Naive thymus-derived CD4-positive, alpha-beta T cell (primary cell): ENCODE measurements at regions not wholly inside any gene's neighbourhood (a gene's known extent, or its start where the extent isn't known, plus 50 kb on each side); places are given as distances from the start of the nearest gene placed in this dataset.
"Not testable (repeated sequence)": the region's sequence is repeated elsewhere in the genome, so short reads cannot be mapped to it uniquely, and the experiment has no call there.

ENCODE experiments used
- ATAC-seq: fragments of 150-1000 bp; cut with Tn5 transposase; 2 replicates; pipeline ENCODE4 v1.10.0; 2021; ENCODE audit warnings: mild to moderate bottlenecking, moderate library complexity
- CTCF ChIA-PET: fragments of 350-600 bp; sonication (Branson Sonifier 250); formaldehyde crosslinking; loops from one replicate; lab custom pipeline; 2021; ENCODE audit warnings: antibody characterized with exemption; lab: Charles Lee
- POLR2A ChIA-PET: fragments of 350-600 bp; sonication (Branson Sonifier 250); formaldehyde crosslinking; loops from one replicate; lab custom pipeline; 2021; ENCODE audit warnings: antibody characterized with exemption, inconsistent platforms; lab: Charles Lee
- DNase-seq, 9 donors: peaks; one replicate each; pipeline versions ENCODE4 v3.0.0 to v3.0.0-alpha.2; 2020 to 2022; ENCODE audit warnings: mixed read lengths in 1 of 9
- H3K27ac ChIP-seq: one replicate; pipeline ENCODE4 v1.7.0; 2013; ENCODE audit warnings: mild to moderate bottlenecking, low read depth, low read length, moderate library complexity
- H3K27me3 ChIP-seq, 2 donors: one replicate each; pipeline ENCODE4 v1.7.0; 2013; ENCODE audit warnings: low read length in 2 of 2, mild to moderate bottlenecking in 2 of 2, moderate library complexity in 2 of 2; ENCODE audit not compliant: control insufficient read depth in 2 of 2, insufficient read depth in 2 of 2
- H3K36me3 ChIP-seq, 3 experiments: 1 replicate in 2 of 3; 2 replicates in 1 of 3; pipeline ENCODE4 v1.7.0; 2013; ENCODE audit warnings: low read length in 3 of 3, mild to moderate bottlenecking in 3 of 3, moderate library complexity in 1 of 3; ENCODE audit not compliant: insufficient read depth in 3 of 3, control insufficient read depth in 2 of 3
- H3K4me1 ChIP-seq, 2 donors: one replicate each; pipeline ENCODE4 v1.7.0; 2013; ENCODE audit warnings: low read length in 2 of 2, mild to moderate bottlenecking in 2 of 2, moderate library complexity in 1 of 2; ENCODE audit not compliant: control insufficient read depth in 2 of 2, insufficient read depth in 2 of 2
- H3K4me3 ChIP-seq: 2 replicates; pipeline ENCODE4 v1.7.0; 2013; ENCODE audit warnings: mild to moderate bottlenecking, low read length
- H3K9me3 ChIP-seq, 3 experiments: 1 replicate in 2 of 3; 2 replicates in 1 of 3; pipeline ENCODE4 v1.7.0; 2013; ENCODE audit warnings: low read length in 3 of 3; ENCODE audit not compliant: control insufficient read depth in 2 of 3
- H3K27ac Mint-ChIP-seq, 9 donors: one replicate each; pipeline ENCODE4 v1.8.0; 2020 to 2022; ENCODE audit warnings: mixed read lengths in 9 of 9, mild to moderate bottlenecking in 8 of 9, moderate library complexity in 5 of 9, inconsistent platforms in 2 of 9
- H3K27me3 Mint-ChIP-seq, 5 donors: one replicate each; pipeline ENCODE4 v1.8.0; 2021 to 2022; ENCODE audit warnings: mixed read lengths in 5 of 5, mild to moderate bottlenecking in 1 of 5
- H3K36me3 Mint-ChIP-seq, 5 donors: one replicate each; pipeline ENCODE4 v1.8.0; 2020 to 2022; ENCODE audit warnings: mixed read lengths in 5 of 5, mild to moderate bottlenecking in 3 of 5, inconsistent platforms in 1 of 5
- H3K4me1 Mint-ChIP-seq, 7 donors: one replicate each; pipeline ENCODE4 v1.8.0; 2020 to 2022; ENCODE audit warnings: mixed read lengths in 7 of 7, mild to moderate bottlenecking in 3 of 7, inconsistent platforms in 1 of 7
- H3K4me3 Mint-ChIP-seq, 10 donors: one replicate each; pipeline ENCODE4 v1.8.0; 2020 to 2022; ENCODE audit warnings: mild to moderate bottlenecking in 10 of 10, mixed read lengths in 10 of 10, moderate library complexity in 6 of 10, inconsistent platforms in 2 of 10
- H3K9me3 Mint-ChIP-seq, 11 donors: one replicate each; pipeline ENCODE4 v1.8.0; 2020 to 2022; ENCODE audit warnings: mixed read lengths in 11 of 11, mild to moderate bottlenecking in 4 of 11, inconsistent platforms in 1 of 11, moderate library complexity in 1 of 11
- intact Hi-C, 2 donors: fragments of 100-400 bp; cut with micrococcal nuclease; formaldehyde crosslinking; loops; one replicate each; pipeline ENCODE4 v1.15.1; 2023

DNA sequence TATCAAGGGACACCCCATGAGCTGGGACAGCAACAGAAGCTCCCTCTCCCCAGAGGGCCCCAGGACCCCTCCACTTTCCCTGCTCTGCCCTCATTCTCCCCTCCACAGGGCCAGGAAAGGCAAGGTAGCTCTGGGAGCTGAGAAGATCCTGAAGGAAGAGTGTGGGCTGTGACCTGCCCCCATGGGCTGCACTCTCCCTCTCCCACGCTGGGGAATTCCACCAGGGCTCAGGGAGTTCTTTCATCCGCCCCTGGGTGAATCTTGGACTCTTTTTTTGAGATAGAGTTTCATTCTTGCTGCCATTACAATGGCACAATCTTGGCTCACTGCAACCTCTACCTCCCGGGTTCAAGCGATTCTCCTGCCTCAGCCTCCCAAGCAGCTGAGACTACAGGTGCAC, 73.8 kb downstream of the C9orf50 start:
- Mint-ChIP-seq H3K36me3 (peaks cover 0 to 3% (median 0%) of the 10 kb centered on the region in 5 donors), H3K9me3 (peaks cover 0 to 3% (median 0%) of the 10 kb centered on the region in 11 donors), H3K4me1 (peaks cover 0 to 12% (median 8%) of the 10 kb centered on the region in 7 donors), H3K27me3 (peaks cover 27 to 65% (median 37%) of the 10 kb centered on the region in 5 donors), H3K27ac (no peak overlapping the region), H3K4me3 (no peak overlapping the region)
- intact Hi-C loops, result no loop called here
- CTCF ChIA-PET, result no interaction called here
- no peaks in the 10 kb centered on the region for H3K4me1 ChIP-seq
- DNase-seq (no peak), ATAC-seq (no peak)
- H3K9me3 ChIP-seq, result no peaks in the 10 kb centered on the region
- H3K4me3 ChIP-seq, result no peak overlapping the region
- H3K27me3 ChIP-seq, result no peaks in the 10 kb centered on the region
- H3K36me3 ChIP-seq, result no peaks in the 10 kb centered on the region
- POLR2A ChIA-PET, result no interaction called here
- H3K27ac ChIP-seq, result no peak overlapping the region

DNA sequence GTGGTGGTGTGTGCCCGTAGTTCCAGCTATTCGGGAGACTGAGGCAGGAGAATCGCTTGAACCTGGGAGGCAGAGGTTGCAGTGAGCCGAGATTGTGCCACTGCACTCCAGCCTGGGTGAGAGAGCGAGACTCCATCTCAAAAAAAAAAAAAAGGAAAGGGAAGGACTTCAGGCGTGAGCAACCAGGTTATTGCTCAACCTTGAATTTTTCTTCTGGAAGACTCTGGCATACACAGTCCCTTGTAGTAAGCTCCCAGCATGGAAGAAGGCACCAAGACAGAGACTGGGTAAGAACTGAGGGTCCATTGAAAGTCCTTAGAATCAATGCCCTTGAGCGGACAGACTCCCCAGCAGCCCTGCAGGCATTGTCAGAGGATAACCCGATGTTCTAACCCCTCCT, 75.0 kb downstream of the C9orf50 start:
- intact Hi-C loops, H3K27me3 ChIP-seq, H3K4me3 Mint-ChIP-seq, ATAC-seq, H3K4me1 ChIP-seq, H3K9me3 ChIP-seq, H3K36me3 Mint-ChIP-seq, POLR2A ChIA-PET, H3K27ac ChIP-seq, H3K27ac Mint-ChIP-seq, H3K9me3 Mint-ChIP-seq, CTCF ChIA-PET, H3K4me3 ChIP-seq, H3K36me3 ChIP-seq, DNase-seq: not testable (repeated sequence)
- Mint-ChIP-seq H3K27me3 (peaks cover 16 to 57% (median 27%) of the 10 kb centered on the region in 5 donors), H3K4me1 (peaks cover 0 to 12% (median 8%) of the 10 kb centered on the region in 7 donors)

DNA sequence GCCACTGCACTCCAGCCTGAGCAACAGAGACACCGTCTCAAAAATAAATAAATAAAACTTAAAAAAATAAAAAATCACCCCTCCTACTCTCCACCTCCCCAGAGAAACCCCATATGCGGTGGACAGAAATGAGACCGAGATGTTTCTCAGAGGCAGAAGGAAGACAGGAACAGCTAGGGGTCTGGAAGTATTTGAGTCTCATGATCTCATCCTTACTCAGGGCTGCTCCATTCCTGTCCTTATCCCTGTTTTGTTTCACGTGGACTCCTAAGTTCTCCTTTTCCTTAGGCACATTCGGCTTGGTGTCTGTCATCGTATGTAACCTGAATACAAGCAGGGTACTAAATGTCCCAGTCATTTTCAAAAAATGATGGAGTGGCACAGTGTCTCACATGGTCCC, 76.1 kb downstream of the C9orf50 start:
- Histone ChIP-seq H3K4me1 (no peaks in the 10 kb centered on the region), H3K36me3 (no peaks in the 10 kb centered on the region), H3K4me3 (no peak overlapping the region), H3K9me3 (no peaks in the 10 kb centered on the region), H3K27ac (no peak overlapping the region), H3K27me3 (no peaks in the 10 kb centered on the region)
- DNase-seq, result no peak
- H3K4me3 Mint-ChIP-seq, result no peak overlapping the region
- POLR2A ChIA-PET, result interaction anchor here (0.7 kb wide), 1 partner anchor 14 kb away, joined by 5 read pairs; no protein-coding TSS in a partner anchor
- H3K4me1 Mint-ChIP-seq, result peaks cover 0 to 9% (median 5%) of the 10 kb centered on the region in 7 donors
- H3K27me3 Mint-ChIP-seq, result peaks cover 11 to 59% (median 24%) of the 10 kb centered on the region in 5 donors
- intact Hi-C loops, result no loop called here
- CTCF ChIA-PET, result no interaction called here
- H3K9me3 Mint-ChIP-seq, result peaks cover 0 to 11% (median 0%) of the 10 kb centered on the region in 11 donors
- no peak overlapping the region for H3K27ac Mint-ChIP-seq
- peaks cover 0 to 3% (median 0%) of the 10 kb centered on the region in 5 donors for H3K36me3 Mint-ChIP-seq
- no peak for ATAC-seq

DNA sequence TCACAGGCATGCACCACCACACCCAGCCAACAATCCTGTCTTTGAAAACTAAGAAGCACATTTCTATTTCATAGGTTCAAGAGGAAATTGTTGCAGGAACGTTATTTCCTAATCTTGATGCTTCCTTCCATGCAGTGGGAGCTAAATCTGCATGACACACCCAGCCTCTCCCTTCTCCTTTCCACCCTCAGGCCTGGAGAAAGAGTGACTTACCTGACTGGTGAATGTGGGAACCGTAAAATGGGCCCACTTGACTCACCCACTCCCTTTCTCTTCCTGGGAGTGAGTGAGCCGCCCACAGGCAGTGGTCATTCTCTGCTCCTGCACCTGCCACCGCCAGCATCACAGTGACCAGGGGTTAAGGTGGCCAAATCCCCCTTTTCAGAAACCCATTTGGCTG, 78.2 kb downstream of the C9orf50 start:
- H3K4me3 Mint-ChIP-seq, result no peak overlapping the region
- peaks cover 5 to 54% (median 14%) of the 10 kb centered on the region in 5 donors for H3K27me3 Mint-ChIP-seq
- no peaks in the 10 kb centered on the region for H3K4me1 Mint-ChIP-seq
- CTCF ChIA-PET, result no interaction called here
- DNase-seq (no peak), ATAC-seq (no peak)
- H3K9me3 Mint-ChIP-seq, result peaks cover 0 to 27% (median 9%) of the 10 kb centered on the region in 11 donors
- POLR2A ChIA-PET, result no interaction called here
- H3K27ac Mint-ChIP-seq, result no peak overlapping the region
- H3K4me1 ChIP-seq, result no peaks in the 10 kb centered on the region
- intact Hi-C loops, result no loop called here
- H3K36me3 ChIP-seq, result no peaks in the 10 kb centered on the region
- H3K4me3 ChIP-seq, result no peak overlapping the region
- H3K27ac ChIP-seq, result no peak overlapping the region
- H3K9me3 ChIP-seq, result peaks cover 0 to 5% (median 0%) of the 10 kb centered on the region in 3 experiments
- peaks cover 0 to 7% (median 0%) of the 10 kb centered on the region in 5 donors for H3K36me3 Mint-ChIP-seq
- no peaks in the 10 kb centered on the region for H3K27me3 ChIP-seq

DNA sequence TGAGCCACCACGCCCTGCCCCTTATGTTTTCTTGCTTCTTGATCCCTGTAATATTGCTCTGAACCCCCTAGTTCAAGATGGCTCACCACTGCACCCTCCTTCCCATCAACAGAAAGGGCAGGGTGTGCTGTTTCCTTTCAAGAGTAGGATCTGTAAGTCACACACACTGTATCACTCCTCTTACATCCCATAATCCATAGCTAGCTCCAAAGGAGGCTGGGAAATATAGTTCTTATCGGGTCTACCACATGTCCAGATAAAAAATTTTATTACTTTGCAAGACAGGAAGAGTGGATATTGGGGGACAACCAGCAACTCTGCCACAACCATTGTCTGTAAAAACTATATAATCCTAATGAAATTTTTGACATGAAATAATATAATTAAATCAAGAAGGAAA, 79.6 kb downstream of the C9orf50 start:
- POLR2A ChIA-PET, result no interaction called here
- Mint-ChIP-seq H3K4me1 (no peaks in the 10 kb centered on the region), H3K4me3 (no peak overlapping the region), H3K27me3 (peaks cover 5 to 43% (median 6%) of the 10 kb centered on the region in 5 donors), H3K27ac (no peak overlapping the region), H3K9me3 (peaks cover 0 to 27% (median 9%) of the 10 kb centered on the region in 11 donors), H3K36me3 (peaks cover 0 to 7% (median 0%) of the 10 kb centered on the region in 5 donors)
- Histone ChIP-seq H3K4me3 (no peak overlapping the region), H3K9me3 (peaks cover 0 to 5% (median 0%) of the 10 kb centered on the region in 3 experiments), H3K27ac (no peak overlapping the region), H3K36me3 (no peaks in the 10 kb centered on the region), H3K4me1 (no peaks in the 10 kb centered on the region), H3K27me3 (no peaks in the 10 kb centered on the region)
- CTCF ChIA-PET, result no interaction called here
- ATAC-seq, result no peak
- intact Hi-C loops, result no loop called here
- no peak for DNase-seq

DNA sequence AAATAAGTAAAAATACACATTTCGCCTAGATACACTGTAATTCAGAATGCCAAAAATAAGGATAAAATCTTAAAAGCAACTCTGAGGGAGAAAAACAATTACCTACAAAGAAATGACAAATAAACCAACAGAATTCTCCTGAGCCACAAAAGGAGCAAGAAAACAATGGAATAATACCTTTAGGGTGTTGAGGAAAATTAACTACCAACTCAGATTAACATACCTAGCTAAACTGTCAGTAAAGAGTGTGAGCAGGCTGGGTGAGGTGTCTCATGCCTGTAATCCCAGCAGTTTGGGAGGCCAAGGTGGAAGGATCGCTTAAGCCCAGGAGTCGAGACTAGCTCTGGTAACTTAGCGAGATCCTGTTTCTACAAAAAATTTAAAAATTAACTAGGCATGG, 81.5 kb downstream of the C9orf50 start:
- intact Hi-C loops, result no loop called here
- no peak overlapping the region for H3K4me3 Mint-ChIP-seq
- ATAC-seq, result no peak
- Histone ChIP-seq H3K4me3 (no peak overlapping the region), H3K36me3 (no peaks in the 10 kb centered on the region), H3K27ac (no peak overlapping the region), H3K4me1 (no peaks in the 10 kb centered on the region), H3K27me3 (no peaks in the 10 kb centered on the region), H3K9me3 (peaks cover 0 to 5% (median 0%) of the 10 kb centered on the region in 3 experiments)
- ChIA-PET CTCF (no interaction called here), POLR2A (no interaction called here)
- no peak overlapping the region for H3K27ac Mint-ChIP-seq
- DNase-seq, result no peak
- H3K4me1 Mint-ChIP-seq, result no peaks in the 10 kb centered on the region
- H3K9me3 Mint-ChIP-seq, result peaks cover 0 to 27% (median 9%) of the 10 kb centered on the region in 11 donors
- peaks cover 0 to 7% (median 0%) of the 10 kb centered on the region in 5 donors for H3K36me3 Mint-ChIP-seq
- peaks cover 0 to 34% (median 6%) of the 10 kb centered on the region in 5 donors for H3K27me3 Mint-ChIP-seq

DNA sequence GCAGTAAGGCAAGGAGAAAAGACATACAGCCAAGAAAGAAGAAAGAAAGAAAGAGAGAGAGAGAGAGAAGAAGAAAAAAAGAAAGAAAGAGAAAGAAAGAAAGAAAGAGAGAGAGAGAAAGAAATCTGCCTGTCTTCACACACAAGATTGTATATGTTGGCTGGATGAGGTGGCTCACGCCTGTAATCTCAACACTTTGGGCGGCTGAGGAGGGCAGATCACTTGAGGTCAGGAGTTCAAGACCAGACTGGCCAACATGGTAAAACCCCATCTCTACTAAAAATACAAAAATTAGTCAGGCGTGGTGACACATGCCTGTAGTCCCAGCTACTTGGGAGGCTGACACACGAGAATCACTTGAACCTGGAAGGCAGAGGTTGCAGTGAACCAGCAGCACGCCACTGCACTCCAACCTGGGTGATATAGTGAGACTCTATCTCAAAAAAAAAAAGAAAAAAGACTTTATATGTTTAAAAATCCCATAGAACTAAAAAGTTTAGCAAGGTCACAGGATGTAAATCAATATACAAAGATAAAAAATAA, 89.0 kb downstream of the C9orf50 start:
- POLR2A ChIA-PET, H3K4me1 Mint-ChIP-seq, H3K9me3 ChIP-seq, H3K27me3 ChIP-seq, intact Hi-C loops, ATAC-seq, H3K27ac Mint-ChIP-seq, H3K4me1 ChIP-seq, H3K4me3 ChIP-seq, DNase-seq, H3K36me3 ChIP-seq, H3K4me3 Mint-ChIP-seq, H3K27ac ChIP-seq: not testable (repeated sequence)
- Mint-ChIP-seq H3K27me3 (peaks cover 0 to 21% (median 7%) of the 10 kb centered on the region in 5 donors), H3K36me3 (peaks cover 0 to 16% (median 7%) of the 10 kb centered on the region in 5 donors), H3K9me3 (peaks cover 0 to 10% (median 7%) of the 10 kb centered on the region in 11 donors)
- CTCF ChIA-PET, result interaction anchor here (0.6 to 0.7 kb wide), 2 partner anchors 40 to 158 kb away, joined by 3 read pairs; no protein-coding TSS in a partner anchor
